ENCODE measurements at regions not wholly inside any gene's neighbourhood (a gene's known extent, or its start where the extent isn't known, plus 50 kb on each side); places are given as distances from the start of the nearest gene placed in this dataset.

GRCh38 chr11:98090861-98091505, 929.8 kb upstream of the CNTN5 start:
- DNase-seq (ENCODE audit: low read depth in 6 of 9, low spot score in 9 of 9), result no peak
- no peaks in the 10 kb centered on the region for H3K36me3 ChIP-seq (ENCODE audit: control insufficient read depth in 2 of 2, insufficient read depth in 2 of 2, low read length in 1 of 2)
- no peak overlapping the region for H3K4me3 ChIP-seq (ENCODE audit: low read length in 2 of 2)
- H3K27me3 ChIP-seq (ENCODE audit: control insufficient read depth in 2 of 2, insufficient read depth in 1 of 2, low read length in 1 of 2), result no peaks in the 10 kb centered on the region
- H3K27ac ChIP-seq (ENCODE audit: low read depth in 1 of 2, low read length in 1 of 2), result no peak overlapping the region
- H3K9me3 ChIP-seq (ENCODE audit: control insufficient read depth in 2 of 2, insufficient read depth in 1 of 2, low read length in 1 of 2), result no peaks in the 10 kb centered on the region
- no peaks in the 10 kb centered on the region for H3K4me1 ChIP-seq (ENCODE audit: control insufficient read depth in 2 of 2, insufficient read depth in 2 of 2, low read length in 2 of 2)
- WGBS, result 97% methylated on average over 3 of the region's 3 CpGs

DNA sequence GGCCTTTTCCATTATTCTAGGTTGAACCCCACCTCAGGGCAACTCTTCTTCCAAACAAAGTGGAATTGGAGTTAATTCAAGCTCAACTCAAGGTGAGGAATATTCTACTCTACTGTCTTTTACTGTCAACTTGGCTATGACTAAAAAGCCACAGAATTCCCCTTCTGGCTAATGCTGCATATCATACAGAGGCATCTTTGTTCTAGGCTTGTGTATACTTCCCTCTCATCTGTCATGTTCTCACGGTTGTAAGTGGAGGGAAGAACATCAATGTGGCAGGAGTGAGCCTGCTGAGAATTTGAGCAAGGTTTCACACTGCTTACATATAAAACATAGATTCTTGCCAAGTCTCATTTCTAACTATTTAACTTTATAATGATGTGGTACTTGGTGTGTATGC, 921.4 kb upstream of the CNTN5 start:
- whole genome bisulfite sequencing, result 89% methylated on average over 1 of the region's 1 CpG
- Histone ChIP-seq H3K36me3 (ENCODE audit: control insufficient read depth in 2 of 2, insufficient read depth in 2 of 2, low read length in 1 of 2) (no peaks in the 10 kb centered on the region), H3K9me3 (ENCODE audit: control insufficient read depth in 2 of 2, insufficient read depth in 1 of 2, low read length in 1 of 2) (no peaks in the 10 kb centered on the region), H3K27me3 (ENCODE audit: control insufficient read depth in 2 of 2, insufficient read depth in 1 of 2, low read length in 1 of 2) (no peaks in the 10 kb centered on the region), H3K4me1 (ENCODE audit: control insufficient read depth in 2 of 2, insufficient read depth in 2 of 2, low read length in 2 of 2) (no peaks in the 10 kb centered on the region), H3K4me3 (ENCODE audit: low read length in 2 of 2) (no peak overlapping the region), H3K27ac (ENCODE audit: low read depth in 1 of 2, low read length in 1 of 2) (no peak overlapping the region)
- DNase-seq (ENCODE audit: low read depth in 6 of 9, low spot score in 9 of 9), result no peak

GRCh38 chr11:98100689-98101088, 920.1 kb upstream of the CNTN5 start:
- 89% methylated on average over 2 of the region's 2 CpGs for WGBS
- Histone ChIP-seq H3K4me1 (ENCODE audit: control insufficient read depth in 2 of 2, insufficient read depth in 2 of 2, low read length in 2 of 2) (no peaks in the 10 kb centered on the region), H3K27ac (ENCODE audit: low read depth in 1 of 2, low read length in 1 of 2) (no peak overlapping the region), H3K36me3 (ENCODE audit: control insufficient read depth in 2 of 2, insufficient read depth in 2 of 2, low read length in 1 of 2) (no peaks in the 10 kb centered on the region), H3K9me3 (ENCODE audit: control insufficient read depth in 2 of 2, insufficient read depth in 1 of 2, low read length in 1 of 2) (no peaks in the 10 kb centered on the region), H3K27me3 (ENCODE audit: control insufficient read depth in 2 of 2, insufficient read depth in 1 of 2, low read length in 1 of 2) (no peaks in the 10 kb centered on the region), H3K4me3 (ENCODE audit: low read length in 2 of 2) (no peak overlapping the region)
- DNase-seq (ENCODE audit: low read depth in 6 of 9, low spot score in 9 of 9), result no peak

DNA sequence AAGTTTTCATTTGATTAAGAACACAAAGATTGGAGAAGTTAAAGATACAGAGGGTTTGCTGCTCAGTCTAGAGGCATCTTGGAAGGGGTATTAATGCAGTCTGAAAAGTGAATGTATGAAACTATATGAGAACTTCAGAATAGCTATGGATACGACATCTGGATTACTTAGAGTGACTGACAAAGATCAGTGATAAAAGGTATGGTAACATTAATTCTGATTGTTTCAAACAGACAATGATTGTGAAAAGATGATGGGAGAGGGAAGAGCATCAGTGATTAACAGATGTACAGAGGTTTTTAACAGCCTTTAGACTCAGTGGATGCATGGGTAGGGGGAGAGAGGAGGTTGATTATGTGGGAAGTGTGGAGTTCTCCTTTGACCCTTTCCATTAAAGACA, 919.4 kb upstream of the CNTN5 start:
- Histone ChIP-seq H3K27me3 (ENCODE audit: control insufficient read depth in 2 of 2, insufficient read depth in 1 of 2, low read length in 1 of 2) (no peaks in the 10 kb centered on the region), H3K36me3 (ENCODE audit: control insufficient read depth in 2 of 2, insufficient read depth in 2 of 2, low read length in 1 of 2) (no peaks in the 10 kb centered on the region), H3K4me1 (ENCODE audit: control insufficient read depth in 2 of 2, insufficient read depth in 2 of 2, low read length in 2 of 2) (no peaks in the 10 kb centered on the region), H3K27ac (ENCODE audit: low read depth in 1 of 2, low read length in 1 of 2) (no peak overlapping the region), H3K4me3 (ENCODE audit: low read length in 2 of 2) (no peak overlapping the region), H3K9me3 (ENCODE audit: control insufficient read depth in 2 of 2, insufficient read depth in 1 of 2, low read length in 1 of 2) (no peaks in the 10 kb centered on the region)
- DNase-seq (ENCODE audit: low read depth in 6 of 9, low spot score in 9 of 9), result no peak
- WGBS, result 93% methylated on average over 1 of the region's 1 CpG

GRCh38 chr11:98104249-98104648, 916.5 kb upstream of the CNTN5 start:
- Histone ChIP-seq H3K27ac (ENCODE audit: low read depth in 1 of 2, low read length in 1 of 2) (no peak overlapping the region), H3K9me3 (ENCODE audit: control insufficient read depth in 2 of 2, insufficient read depth in 1 of 2, low read length in 1 of 2) (no peaks in the 10 kb centered on the region), H3K4me3 (ENCODE audit: low read length in 2 of 2) (no peak overlapping the region), H3K27me3 (ENCODE audit: control insufficient read depth in 2 of 2, insufficient read depth in 1 of 2, low read length in 1 of 2) (no peaks in the 10 kb centered on the region), H3K36me3 (ENCODE audit: control insufficient read depth in 2 of 2, insufficient read depth in 2 of 2, low read length in 1 of 2) (no peaks in the 10 kb centered on the region), H3K4me1 (ENCODE audit: control insufficient read depth in 2 of 2, insufficient read depth in 2 of 2, low read length in 2 of 2) (no peaks in the 10 kb centered on the region)
- no peak for DNase-seq (ENCODE audit: low read depth in 6 of 9, low spot score in 9 of 9)

GRCh38 chr11:98107736-98108135, 913.0 kb upstream of the CNTN5 start:
- H3K4me3 ChIP-seq (ENCODE audit: low read length in 2 of 2), result no peak overlapping the region
- WGBS, result 71% methylated on average over 2 of the region's 2 CpGs
- DNase-seq (ENCODE audit: low read depth in 6 of 9, low spot score in 9 of 9), result no peak

GRCh38 chr11:98110030-98110429, 910.7 kb upstream of the CNTN5 start:
- no peaks in the 10 kb centered on the region for H3K27me3 ChIP-seq (ENCODE audit: control insufficient read depth in 2 of 2, insufficient read depth in 1 of 2, low read length in 1 of 2)
- H3K4me3 ChIP-seq (ENCODE audit: low read length in 2 of 2), result no peak overlapping the region
- no peaks in the 10 kb centered on the region for H3K36me3 ChIP-seq (ENCODE audit: control insufficient read depth in 2 of 2, insufficient read depth in 2 of 2, low read length in 1 of 2)
- WGBS, result 95% methylated on average over 5 of the region's 5 CpGs
- DNase-seq (ENCODE audit: low read depth in 6 of 9, low spot score in 9 of 9), result no peak
- H3K4me1 ChIP-seq (ENCODE audit: control insufficient read depth in 2 of 2, insufficient read depth in 2 of 2, low read length in 2 of 2), result no peaks in the 10 kb centered on the region
- H3K27ac ChIP-seq (ENCODE audit: low read depth in 1 of 2, low read length in 1 of 2), result no peak overlapping the region
- H3K9me3 ChIP-seq (ENCODE audit: control insufficient read depth in 2 of 2, insufficient read depth in 1 of 2, low read length in 1 of 2), result no peaks in the 10 kb centered on the region

More at GRCh38 chr11:98107736-98108135, 913.0 kb upstream of the CNTN5 start:
- Histone ChIP-seq H3K36me3 (ENCODE audit: control insufficient read depth in 2 of 2, insufficient read depth in 2 of 2, low read length in 1 of 2) (no peaks in the 10 kb centered on the region), H3K27ac (ENCODE audit: low read depth in 1 of 2, low read length in 1 of 2) (no peak overlapping the region), H3K4me1 (ENCODE audit: control insufficient read depth in 2 of 2, insufficient read depth in 2 of 2, low read length in 2 of 2) (no peaks in the 10 kb centered on the region), H3K9me3 (ENCODE audit: control insufficient read depth in 2 of 2, insufficient read depth in 1 of 2, low read length in 1 of 2) (no peaks in the 10 kb centered on the region), H3K27me3 (ENCODE audit: control insufficient read depth in 2 of 2, insufficient read depth in 1 of 2, low read length in 1 of 2) (no peaks in the 10 kb centered on the region)

- Histone ChIP-seq H3K4me3 (ENCODE audit: low read length in 2 of 2) (no peak overlapping the region), H3K36me3 (ENCODE audit: control insufficient read depth in 2 of 2, insufficient read depth in 2 of 2, low read length in 1 of 2) (no peaks in the 10 kb centered on the region), H3K27ac (ENCODE audit: low read depth in 1 of 2, low read length in 1 of 2) (no peak overlapping the region), H3K4me1 (ENCODE audit: control insufficient read depth in 2 of 2, insufficient read depth in 2 of 2, low read length in 2 of 2) (no peaks in the 10 kb centered on the region), H3K9me3 (ENCODE audit: control insufficient read depth in 2 of 2, insufficient read depth in 1 of 2, low read length in 1 of 2) (no peaks in the 10 kb centered on the region), H3K27me3 (ENCODE audit: control insufficient read depth in 2 of 2, insufficient read depth in 1 of 2, low read length in 1 of 2) (no peaks in the 10 kb centered on the region)
- WGBS, result 98% methylated on average over 1 of the region's 1 CpG
- DNase-seq (ENCODE audit: low read depth in 6 of 9, low spot score in 9 of 9), result no peak
Observed at GRCh38 chr11:98115873-98116272, 904.9 kb upstream of the CNTN5 start.

GRCh38 chr11:98130117-98130625, 890.6 kb upstream of the CNTN5 start:
- no peaks in the 10 kb centered on the region for H3K27me3 ChIP-seq (ENCODE audit: control insufficient read depth in 2 of 2, insufficient read depth in 1 of 2, low read length in 1 of 2)
- no peaks in the 10 kb centered on the region for H3K4me1 ChIP-seq (ENCODE audit: control insufficient read depth in 2 of 2, insufficient read depth in 2 of 2, low read length in 2 of 2)
- no peaks in the 10 kb centered on the region for H3K36me3 ChIP-seq (ENCODE audit: control insufficient read depth in 2 of 2, insufficient read depth in 2 of 2, low read length in 1 of 2)
- DNase-seq (ENCODE audit: low read depth in 6 of 9, low spot score in 9 of 9), result no peak
- H3K27ac ChIP-seq (ENCODE audit: low read depth in 1 of 2, low read length in 1 of 2), result no peak overlapping the region
- no peak overlapping the region for H3K4me3 ChIP-seq (ENCODE audit: low read length in 2 of 2)
- no peaks in the 10 kb centered on the region for H3K9me3 ChIP-seq (ENCODE audit: control insufficient read depth in 2 of 2, insufficient read depth in 1 of 2, low read length in 1 of 2)
